ENCODE measurements at regions not wholly inside any gene's neighbourhood (a gene's known extent, or its start where the extent isn't known, plus 50 kb on each side); places are given as distances from the start of the nearest gene placed in this dataset.
"Not testable (repeated sequence)": the region's sequence is repeated elsewhere in the genome, so short reads cannot be mapped to it uniquely, and the experiment has no call there.

DNA sequence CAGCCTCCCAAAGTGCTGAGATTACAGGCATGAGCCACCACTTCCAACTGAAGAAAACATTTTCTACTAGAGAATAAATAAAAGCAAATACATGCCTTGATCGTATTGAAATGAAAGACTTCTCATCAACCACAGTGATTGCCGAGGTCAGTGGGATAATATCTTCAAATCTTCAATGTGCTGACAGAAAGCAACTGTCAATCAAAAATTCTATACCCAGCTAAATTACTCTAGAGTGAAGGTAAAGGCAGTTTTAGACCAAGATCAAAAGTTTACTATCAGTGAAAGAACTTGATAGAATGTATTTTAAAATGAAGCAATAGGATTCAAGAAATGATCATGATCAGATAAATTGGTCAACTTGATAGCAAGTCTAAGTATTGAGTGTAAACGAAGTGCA is 130.6 kb downstream of the BRD1 start:
- no peak for DNase-seq (ENCODE audit: low spot score)

DNA sequence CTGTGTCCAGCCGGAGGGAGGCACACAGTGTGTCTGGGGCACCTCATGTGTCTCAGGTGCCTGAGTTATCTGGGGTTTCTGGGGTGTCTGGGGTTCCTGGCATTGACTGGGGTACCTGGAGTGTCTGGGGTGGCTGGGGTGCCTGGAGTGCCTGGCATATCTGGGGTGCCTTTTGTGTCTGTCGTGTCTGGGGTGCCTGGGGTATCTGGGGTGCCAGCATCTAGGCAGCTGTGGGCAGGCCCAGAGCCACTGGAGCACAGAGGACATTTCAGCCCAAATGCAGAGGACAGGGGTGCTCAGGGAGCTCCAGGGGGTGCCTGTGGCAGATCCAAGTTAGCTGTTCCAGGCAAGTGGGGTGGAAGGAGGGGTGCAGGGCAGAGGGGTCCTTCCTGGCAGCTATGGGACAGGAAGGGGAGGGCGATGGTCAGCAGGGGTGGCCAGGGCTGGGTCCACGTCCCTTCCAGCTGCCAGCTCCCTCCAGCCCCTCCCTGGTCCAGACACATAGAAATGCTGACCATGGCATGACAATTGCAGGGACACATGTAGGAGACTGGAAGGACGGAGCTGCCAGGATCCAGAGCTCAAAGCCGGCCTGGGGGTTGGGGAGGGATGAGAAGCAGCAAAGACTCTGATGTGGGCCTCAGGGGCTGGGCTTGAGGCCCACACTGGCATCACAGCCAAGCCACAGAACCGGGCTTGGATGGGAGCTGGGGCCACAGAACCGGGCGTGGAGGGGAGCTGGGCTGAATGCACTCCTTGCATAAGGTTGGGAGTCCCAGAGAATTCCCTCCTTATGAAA is 133.0 kb downstream of the BRD1 start:
- no peak for DNase-seq (ENCODE audit: low spot score)

DNA sequence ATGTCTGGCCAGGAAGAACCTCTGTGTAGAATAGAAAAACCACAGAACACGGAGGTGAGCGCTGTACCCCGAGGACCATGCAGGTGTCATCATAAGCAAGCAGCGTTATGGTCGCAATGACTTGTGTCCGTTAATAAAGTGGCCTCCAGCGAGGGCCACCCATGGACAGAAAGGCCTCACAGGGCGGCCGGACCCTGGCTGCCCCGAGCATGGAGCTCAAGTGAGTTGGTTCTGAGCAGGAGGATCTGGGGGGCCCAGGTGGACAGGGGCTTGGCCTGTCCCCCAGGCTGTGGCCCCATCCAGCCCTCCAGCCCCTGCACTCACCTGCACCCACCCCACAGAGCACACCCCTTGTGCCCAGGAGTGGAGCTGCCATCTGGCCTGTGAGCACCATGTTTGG is 133.8 kb downstream of the BRD1 start:
- DNase-seq (ENCODE audit: low spot score): no peak

DNA sequence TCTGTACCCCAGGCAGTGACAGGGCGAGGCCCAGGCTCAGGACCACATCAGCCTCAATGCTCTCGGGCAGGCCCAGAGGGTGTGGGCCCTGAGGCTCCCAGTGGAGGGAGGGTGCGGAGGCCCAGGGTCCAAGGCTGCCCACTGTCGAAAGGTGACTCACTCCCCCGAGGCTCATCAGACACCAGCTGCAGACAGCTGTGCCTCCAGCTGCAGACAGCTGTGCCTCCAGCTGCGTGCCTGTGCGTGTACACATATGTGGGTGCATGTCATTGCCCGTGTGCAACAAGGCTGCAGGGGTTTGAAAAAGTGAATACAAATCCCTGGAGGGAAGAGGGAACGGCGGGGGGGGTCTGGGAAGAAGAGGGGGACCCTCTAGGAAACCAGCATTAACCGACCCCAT is 134.3 kb downstream of the BRD1 start:
- no peak for DNase-seq (ENCODE audit: low spot score)

DNA sequence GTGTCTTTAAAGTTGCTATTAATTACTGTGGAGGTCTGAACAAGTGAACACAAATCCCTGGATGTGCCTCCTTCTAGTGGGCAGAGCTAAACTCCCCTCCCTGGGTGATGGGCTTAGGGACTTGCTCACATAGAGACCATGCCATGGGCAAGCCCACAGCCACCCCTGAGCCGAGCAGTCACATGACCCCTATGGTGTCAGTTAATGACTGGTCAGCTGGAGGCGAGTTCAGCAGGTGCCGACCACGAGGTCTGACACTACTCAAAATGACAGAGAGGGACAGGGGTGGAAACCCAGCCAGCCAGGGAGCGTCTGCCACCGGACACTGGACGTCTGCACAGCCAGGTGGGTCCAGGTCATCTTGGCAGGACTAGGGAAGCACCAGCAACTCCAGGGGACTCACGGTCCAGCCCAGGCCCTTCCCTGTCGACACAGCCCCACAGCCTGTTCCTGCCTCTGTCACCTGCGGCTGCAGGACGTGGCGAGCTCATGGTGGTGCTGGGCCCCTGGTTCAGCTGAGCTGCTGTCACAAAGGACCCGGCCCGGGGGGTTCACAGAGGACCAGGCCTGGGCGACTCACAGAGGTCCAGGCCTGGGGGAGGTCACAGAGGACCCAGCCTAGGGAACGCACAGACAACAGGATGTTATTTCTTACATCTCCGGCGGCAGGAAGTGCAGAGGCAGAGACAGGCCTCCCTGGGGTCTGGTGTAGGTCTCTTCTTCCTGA is 135.0 kb downstream of the BRD1 start:
- DNase-seq (ENCODE audit: low spot score): no peak

DNA sequence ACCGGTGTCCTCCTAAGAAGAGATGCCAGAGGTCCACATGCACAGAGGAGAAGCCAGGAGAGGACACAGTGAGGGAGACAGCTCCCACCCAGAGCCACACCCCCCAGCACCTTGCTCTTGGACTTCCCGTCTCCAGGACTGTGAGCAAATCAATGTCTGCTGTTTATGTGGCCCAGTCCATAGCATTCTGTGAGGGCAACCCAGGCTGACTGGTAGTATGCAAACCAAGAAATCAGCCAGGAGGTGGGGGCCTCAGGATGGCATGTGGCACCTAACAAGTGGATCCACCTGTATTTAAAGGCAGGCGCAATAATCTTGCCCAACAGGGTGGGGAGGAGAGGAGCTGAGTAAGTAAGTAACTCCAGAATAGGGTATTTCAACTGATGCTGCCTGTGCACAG is 136.4 kb downstream of the BRD1 start:
- DNase-seq (ENCODE audit: low spot score): no peak

DNA sequence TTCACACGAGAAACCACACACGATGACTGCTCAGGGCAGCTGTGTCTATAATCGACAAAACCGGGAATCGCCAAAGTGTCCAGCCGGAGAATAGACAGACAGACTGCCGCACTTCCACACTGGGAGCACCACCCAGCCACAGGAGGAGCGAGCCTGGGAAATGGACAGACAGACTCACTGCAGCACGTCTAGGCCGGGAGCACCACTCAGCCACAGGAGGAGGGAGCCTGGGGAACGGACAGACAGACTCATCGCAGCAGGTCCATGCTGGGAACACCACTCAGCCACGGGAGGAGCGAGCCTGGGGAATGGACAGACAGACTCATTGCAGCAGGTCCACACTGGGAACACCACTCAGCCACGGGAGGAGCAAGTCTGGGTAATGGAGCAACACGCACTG is 137.2 kb downstream of the BRD1 start:
- no peak for DNase-seq (ENCODE audit: low spot score)

DNA sequence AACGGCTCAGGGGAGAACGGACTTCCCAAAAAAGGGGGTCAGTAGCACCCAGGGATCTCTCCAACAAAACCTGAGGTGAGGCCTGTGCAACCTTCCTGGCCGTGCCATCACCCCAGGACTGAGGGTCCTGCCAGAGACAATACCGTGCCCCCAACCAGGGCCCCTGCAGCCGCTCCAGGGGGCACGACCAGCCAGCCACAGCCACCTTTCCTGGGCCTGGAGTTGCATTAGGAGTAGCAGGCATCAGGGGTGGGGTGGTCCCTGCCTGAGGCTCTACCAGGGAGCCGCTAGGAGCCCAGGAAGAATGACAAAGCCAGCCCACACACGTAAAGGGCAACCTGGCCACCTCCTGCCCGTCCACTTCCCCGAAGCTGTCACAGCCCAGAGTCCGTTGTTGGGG is 137.8 kb downstream of the BRD1 start:
- DNase-seq (ENCODE audit: low spot score): no peak

DNA sequence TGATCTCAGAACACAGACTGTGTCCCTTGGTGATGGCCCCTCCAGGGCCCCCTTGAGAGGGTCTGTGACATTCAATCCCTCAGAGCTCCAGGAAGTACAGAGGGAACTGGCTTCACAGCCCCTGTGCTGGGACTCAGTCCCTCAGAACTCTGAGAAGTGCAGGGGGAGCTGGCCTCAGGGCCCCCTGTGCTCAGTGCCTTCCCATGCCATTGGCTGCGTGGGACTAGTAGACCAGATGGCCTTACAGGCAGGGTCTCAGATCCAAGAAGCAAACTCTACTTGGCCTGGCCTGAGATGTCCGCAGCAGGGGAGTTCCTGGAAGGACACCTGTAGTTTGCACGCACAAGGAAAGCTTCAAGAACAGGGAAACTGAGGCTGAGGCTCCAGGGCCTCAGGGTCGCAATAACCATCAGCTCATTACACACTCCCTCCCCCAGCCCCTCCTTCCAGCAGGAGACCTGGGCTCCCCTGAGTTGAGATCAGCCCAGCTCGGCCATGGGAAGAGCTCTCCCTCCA is 138.4 kb downstream of the BRD1 start:
- DNase-seq (ENCODE audit: low spot score): no peak

DNA sequence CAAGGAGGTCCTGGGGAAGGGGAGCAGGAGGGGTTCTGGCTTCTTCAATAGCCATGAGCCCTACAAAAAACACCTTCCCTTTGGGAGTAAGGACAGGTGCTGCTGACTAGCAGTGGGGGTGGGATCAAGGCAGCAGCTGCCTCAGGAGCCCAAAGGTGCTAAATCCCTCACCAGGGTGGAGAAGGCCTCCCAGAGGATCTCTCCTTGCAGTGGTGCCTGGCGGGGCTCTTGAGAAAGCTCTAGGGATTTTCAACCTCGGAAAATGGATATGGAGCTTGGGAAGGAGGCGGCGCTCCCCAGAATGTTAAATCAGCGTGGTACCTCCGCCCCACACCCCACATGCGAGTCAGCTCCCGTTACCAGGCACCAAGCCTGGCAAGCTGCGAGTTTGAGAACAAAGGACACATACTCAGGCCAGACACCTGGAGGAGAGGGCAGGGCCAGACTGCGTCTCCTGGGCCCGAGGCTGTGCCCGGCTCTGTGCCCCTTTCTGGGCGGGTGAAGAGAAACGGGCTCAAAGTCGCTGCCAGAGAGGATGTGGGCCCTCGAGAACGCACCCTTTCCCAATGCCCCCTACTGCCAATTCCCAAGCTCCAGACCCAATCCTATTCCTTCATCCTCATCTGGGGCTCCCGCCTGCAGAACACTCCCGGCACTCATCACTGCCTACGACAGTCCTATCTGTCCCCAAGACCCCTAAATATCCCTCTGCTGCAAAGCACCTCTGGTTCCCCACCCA is 139.0 kb downstream of the BRD1 start:
- no peak for DNase-seq (ENCODE audit: low spot score)

DNA sequence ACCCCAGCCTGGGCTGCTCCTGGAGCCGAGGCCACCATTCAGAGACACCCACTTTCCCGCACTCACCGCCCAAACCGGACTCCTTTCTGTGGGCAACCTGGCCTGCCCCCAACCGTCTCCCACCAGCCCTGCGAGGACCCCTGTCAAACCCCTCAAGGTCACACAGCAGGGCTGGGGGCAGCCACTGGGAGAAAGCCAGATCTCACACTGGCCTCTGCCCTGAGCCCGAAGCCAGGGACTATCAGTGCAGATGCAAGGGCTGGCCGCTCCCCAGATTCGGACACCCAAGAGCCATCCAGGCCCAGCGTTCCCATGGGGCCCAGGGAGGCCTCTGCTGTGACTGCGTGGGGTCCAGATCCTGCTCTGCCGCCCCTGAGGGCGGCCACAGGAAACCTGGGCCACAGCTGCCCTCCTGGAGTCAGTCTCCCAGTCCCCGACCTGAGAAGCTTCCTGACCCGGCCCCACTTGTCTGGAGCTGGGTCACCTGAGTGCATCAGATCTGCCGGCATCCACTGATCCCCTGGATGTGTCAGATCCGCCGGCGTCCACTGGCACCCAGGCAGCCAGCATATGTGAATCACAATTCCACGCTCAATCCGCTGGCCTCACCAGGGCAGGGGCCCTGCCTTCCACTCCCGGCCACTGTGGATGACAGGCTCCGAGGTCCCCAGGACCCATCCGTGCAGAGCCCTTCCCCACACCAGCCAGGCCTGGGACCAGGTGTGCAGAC is 139.7 kb downstream of the BRD1 start:
- no peak for DNase-seq (ENCODE audit: low spot score)

DNA sequence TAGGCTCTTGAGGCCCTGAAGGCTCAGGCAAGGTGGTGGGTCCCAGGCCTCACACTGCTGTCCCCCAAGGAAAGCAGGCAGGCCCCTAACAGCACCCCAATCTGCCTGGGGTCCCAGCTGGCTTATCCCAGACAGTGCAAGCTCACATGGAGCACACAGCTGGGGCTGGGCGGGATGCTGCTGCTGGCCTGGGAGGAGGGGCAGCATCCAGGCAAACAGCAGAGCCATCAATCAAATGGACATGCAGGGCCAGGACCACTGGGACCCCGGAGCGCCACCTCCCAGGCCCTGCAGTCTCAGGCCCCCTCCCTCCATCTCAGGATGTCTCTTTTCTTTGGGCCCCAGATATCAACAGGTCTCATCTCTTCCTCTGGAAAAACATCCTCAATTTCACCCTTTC is 140.3 kb downstream of the BRD1 start:
- DNase-seq (ENCODE audit: low spot score): no peak

DNA sequence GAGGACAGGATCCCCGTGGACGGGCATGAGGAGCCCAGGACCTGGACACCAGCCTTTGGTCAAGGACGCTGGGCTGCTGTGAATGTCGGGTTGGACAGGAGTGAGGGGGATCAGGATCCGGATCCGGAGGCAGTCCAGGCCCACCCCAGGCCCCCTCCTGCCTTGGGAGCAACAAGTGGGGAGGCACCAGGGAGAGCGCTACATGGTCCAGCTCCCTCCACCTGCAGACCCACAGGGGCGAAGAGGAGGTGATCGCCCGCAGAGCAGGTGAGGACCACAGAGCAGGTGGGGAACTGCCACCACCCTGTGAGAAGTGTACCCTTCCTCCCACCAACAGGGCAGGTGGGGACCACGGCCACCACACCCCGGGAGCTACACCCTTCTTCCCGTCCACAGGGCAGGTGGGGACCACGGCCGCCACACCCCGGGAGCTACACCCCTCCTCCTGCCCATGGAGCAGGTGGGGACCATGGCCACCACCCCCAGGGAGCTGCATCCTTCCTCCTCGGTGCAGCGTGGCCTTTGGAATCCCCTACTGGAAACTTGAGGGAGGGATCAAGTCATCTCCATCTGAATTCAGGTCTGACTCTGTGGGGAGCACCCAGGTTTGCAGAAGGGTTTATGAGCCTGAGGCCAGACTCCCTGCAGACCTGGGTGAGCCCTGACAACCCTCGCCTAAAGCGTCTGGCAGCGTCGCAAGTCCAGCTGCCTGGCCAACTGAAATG is 141.0 kb downstream of the BRD1 start:
- DNase-seq (ENCODE audit: low spot score): no peak

DNA sequence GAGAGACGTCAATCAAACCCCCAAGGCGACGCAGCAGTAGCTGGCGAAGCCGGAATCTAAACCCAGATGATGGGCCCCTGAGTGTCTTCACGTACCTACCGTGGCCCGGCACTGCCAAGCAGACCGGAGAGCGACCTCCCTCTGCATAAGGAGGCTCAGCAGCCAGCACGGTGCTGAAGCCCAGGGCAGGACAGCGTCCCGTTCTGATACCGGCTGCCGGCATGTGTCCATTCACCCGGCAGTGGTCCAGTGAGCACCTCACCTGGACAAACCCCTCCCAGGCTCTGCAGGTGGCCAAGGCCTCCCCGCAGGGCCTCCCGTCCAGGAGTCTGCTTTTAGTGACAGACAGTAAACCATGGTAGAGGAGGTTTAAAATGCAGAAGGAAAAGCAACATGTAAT is 142.0 kb downstream of the BRD1 start:
- DNase-seq (ENCODE audit: low spot score): no peak

DNA sequence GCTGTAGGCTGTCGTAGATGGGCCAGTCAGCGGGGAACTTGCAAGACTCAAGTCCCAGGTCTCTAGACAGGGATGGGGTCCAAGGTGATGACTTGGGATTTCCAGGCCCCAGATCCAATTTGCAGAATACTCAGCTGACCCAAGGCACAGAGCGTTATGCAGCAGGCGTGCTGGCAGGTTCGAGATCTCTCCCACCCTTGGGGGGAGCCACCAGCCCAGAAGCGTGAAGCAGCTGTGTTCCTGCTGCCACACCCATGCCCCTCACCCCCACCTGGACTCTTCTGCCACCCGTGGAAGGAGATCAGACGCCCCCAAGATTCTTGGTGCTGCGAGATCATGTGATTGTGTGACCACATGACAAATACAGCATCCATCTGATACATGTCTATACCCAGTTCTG is 142.6 kb downstream of the BRD1 start:
- DNase-seq (ENCODE audit: low spot score): no peak

DNA sequence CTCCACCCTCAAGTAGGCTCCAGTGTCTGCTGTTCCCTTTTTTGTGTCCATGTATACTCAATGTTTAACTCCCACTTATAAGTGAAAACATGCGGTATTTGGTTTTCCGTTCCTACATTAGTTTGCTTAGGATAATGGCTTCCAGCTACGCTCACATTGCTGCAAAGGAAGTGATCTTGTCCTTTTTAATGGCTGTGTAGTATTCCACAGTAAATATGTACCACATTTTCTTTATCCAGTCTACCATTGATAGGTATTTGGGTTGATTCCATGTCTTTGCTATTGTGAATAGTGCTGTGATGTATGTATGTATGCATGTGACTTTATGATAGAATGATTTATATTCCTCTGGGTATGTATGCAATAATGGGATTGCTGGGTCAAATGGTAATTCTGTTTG is 144.6 kb downstream of the BRD1 start:
- no peak for DNase-seq (ENCODE audit: low spot score)

DNA sequence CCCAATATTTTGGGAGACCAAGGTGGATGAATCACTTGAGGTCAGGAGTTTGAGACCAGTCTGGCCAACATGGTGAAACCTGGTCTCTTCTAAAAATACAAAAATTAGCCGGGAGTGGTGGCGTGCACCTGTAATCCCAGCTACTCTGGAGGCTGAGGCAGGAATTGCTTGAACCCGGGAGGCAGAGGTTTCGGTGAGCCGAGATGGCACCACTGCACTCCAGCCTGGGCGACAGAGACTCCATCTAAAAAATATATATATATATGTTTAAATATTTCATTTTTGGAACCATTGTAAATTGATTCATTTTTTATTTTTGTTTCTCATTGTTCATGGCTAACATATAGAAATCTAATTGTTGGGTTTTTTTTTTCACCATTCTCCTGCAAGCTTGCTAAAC is 146.9 kb downstream of the BRD1 start:
- DNase-seq (ENCODE audit: low spot score): not testable (repeated sequence)

DNA sequence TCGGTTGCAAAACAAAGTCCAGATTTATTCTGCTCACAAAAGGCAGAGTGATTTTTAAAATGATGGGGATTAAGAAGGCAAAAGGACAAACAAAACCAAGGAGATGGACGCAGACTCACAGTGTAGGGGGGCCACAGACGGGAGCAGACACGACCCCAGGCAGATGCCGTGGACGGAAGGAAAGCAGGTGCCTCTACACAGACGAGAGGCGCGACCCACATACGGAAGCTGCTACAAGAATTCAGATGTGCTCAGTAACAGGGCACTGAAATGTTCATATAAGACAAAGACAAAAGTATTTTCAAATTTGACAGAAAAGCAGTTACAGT is 148.9 kb downstream of the BRD1 start:
- DNase-seq (ENCODE audit: low spot score): no peak

DNA sequence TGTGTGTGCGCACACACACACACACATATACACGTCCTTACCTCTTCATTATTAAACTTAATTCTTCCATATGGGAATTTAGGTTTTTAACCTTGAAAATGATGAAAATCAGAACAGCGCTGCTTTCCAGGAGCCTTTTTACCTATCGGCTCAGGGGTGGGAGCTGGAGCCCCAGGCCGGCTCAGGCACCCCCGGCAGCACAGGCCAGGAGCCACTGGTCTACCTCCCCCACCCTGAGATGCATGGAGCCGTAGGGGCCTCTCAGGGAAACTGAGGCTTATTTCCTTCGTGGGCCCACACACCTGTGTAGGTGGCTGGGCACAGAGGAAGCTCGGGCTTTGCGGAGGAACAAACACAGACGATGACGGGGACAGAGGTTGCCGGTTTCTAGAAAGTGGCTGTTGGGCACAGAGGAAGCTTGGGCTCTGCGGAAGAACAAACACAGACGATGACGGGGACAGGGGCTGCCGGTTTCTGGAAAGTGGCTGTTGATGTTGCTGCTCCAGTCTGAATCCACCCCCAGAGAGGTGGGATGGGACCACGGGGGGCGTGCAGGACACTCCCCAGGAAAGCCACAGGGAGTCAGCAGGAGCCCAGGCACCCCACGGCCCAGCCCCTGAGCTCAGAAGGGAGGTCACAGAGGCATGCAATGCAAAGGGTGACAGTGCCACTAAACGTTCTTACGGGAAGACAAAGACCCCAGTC is 149.4 kb downstream of the BRD1 start:
- no peak for DNase-seq (ENCODE audit: low spot score)

DNA sequence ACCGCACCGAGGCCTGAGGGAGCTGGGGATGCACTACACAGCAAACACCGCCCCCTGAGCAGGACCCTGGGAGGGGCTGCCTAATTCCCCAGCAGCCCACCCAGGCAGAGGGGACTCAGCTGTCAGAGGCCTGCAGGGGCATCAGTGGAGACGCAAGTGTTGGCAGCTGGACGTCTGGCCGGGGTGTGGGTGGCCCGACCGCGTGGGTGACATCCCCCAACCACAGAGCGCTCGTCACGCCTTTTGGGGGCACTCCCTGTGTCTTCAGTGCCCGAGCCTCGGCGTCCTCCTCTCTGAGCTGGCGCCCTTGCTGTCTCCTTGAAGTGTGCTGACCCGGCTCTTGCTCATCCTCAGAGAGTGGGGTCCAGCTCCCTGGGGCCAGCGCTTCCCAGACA is 150.2 kb downstream of the BRD1 start:
- no peak for DNase-seq (ENCODE audit: low spot score)

All from HT-29 (cell line).